ENCODE measurements at regions not wholly inside any gene's neighbourhood (a gene's known extent, or its start where the extent isn't known, plus 50 kb on each side); places are given as distances from the start of the nearest gene placed in this dataset.

- Histone ChIP-seq H3K9me3 (ENCODE audit: insufficient read depth, low read depth, low read length) (no peaks in the 10 kb centered on the region), H3K9me2 (replicated peaks; ENCODE audit: low read depth, low read length) (no peaks in the 10 kb centered on the region), H4K20me1 (ENCODE audit: insufficient read depth, low read length, poor library complexity, severe bottlenecking) (no peaks in the 10 kb centered on the region), H3K4me2 (ENCODE audit: low read depth, low read length, poor library complexity, severe bottlenecking) (no peak overlapping the region), H3K4me1 (ENCODE audit: insufficient read depth, low read length, poor library complexity, severe bottlenecking) (no peaks in the 10 kb centered on the region), H3K79me2 (ENCODE audit: insufficient read depth, low read length) (no peaks in the 10 kb centered on the region), H2AFZ (ENCODE audit: low read length) (no peak overlapping the region), H3K4me3 (ENCODE audit: low read length, poor library complexity, severe bottlenecking) (no peak overlapping the region), H3K36me3 (ENCODE audit: insufficient read depth, low read length) (no peaks in the 10 kb centered on the region), H3K27me3 (ENCODE audit: insufficient read depth, low read length, poor library complexity, severe bottlenecking) (no peaks in the 10 kb centered on the region), H3F3A (ENCODE audit: low read depth) (no peaks in the 10 kb centered on the region), H3K9ac (ENCODE audit: low read depth, low read length, poor library complexity, severe bottlenecking) (no peak overlapping the region)
- TF ChIP-seq EZH2phosphoT487 (IDR thresholded peaks at IDR 0.05; ENCODE audit: borderline replicate concordance): no peak
- TF ChIP-seq, protein P1, sequence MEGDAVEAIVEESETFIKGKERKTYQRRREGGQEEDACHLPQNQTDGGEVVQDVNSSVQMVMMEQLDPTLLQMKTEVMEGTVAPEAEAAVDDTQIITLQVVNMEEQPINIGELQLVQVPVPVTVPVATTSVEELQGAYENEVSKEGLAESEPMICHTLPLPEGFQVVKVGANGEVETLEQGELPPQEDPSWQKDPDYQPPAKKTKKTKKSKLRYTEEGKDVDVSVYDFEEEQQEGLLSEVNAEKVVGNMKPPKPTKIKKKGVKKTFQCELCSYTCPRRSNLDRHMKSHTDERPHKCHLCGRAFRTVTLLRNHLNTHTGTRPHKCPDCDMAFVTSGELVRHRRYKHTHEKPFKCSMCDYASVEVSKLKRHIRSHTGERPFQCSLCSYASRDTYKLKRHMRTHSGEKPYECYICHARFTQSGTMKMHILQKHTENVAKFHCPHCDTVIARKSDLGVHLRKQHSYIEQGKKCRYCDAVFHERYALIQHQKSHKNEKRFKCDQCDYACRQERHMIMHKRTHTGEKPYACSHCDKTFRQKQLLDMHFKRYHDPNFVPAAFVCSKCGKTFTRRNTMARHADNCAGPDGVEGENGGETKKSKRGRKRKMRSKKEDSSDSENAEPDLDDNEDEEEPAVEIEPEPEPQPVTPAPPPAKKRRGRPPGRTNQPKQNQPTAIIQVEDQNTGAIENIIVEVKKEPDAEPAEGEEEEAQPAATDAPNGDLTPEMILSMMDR (conservative IDR thresholded peaks at IDR 0.05; ENCODE audit: low read length): no peak
These were observed 417.9 kb downstream of the NR2F1-AS1 start for GRCh38 chr5:93163010-93163663.

DNA sequence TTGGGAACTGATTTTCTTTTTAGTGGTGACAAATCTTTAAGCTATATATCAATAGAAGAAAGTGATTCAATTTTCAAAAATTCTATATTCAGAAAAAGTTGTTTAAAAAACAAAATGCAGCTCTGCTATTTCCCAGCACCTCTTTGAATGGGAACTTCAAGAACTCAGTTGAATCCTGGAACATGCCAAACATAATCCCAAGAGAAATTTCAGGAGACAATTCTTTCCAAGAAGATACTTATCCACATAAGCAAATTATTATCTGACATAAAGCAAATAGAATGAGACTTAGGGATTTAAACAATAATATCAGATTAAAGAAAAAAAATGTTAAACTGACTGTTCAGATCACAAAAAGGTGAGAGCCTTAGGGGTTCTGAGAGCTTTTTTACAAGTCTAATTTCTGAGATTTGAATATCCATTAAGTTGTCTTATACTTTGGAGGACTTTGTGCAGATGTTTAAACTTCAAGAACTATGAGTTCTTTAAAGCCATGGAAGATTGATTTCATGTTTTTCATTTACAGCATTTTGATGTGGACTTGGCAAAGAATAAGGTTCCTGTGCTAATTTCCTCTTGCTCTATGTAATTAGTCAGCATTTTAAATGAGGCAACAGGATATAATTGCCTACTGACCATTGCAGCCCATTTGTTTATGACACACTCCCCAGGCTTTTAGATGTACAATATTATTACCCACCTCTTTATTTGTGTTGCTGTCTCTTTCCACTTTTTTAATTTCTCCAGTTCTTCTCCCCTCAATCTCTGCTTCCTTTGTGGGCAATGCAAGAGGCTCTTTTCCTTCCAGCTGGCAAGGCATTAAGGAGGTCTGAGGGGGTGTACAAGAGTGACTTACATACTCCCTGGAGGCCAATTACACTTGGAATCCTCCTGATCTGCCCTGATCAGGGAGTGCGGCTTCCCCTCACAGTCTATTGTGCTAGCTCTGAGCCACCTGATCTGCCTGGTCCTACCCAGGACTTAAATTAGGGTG, 419.1 kb downstream of the NR2F1-AS1 start:
- Histone ChIP-seq H3K9me2 (replicated peaks; ENCODE audit: low read depth, low read length) (no peaks in the 10 kb centered on the region), H3K4me2 (ENCODE audit: low read depth, low read length, poor library complexity, severe bottlenecking) (no peak overlapping the region), H3F3A (ENCODE audit: low read depth) (no peaks in the 10 kb centered on the region), H3K4me3 (ENCODE audit: low read length, poor library complexity, severe bottlenecking) (no peak overlapping the region), H3K4me1 (ENCODE audit: insufficient read depth, low read length, poor library complexity, severe bottlenecking) (no peaks in the 10 kb centered on the region), H2AFZ (ENCODE audit: low read length) (no peak overlapping the region), H3K9me3 (ENCODE audit: insufficient read depth, low read depth, low read length) (no peaks in the 10 kb centered on the region), H3K79me2 (ENCODE audit: insufficient read depth, low read length) (no peaks in the 10 kb centered on the region), H3K9ac (ENCODE audit: low read depth, low read length, poor library complexity, severe bottlenecking) (no peak overlapping the region), H4K20me1 (ENCODE audit: insufficient read depth, low read length, poor library complexity, severe bottlenecking) (no peaks in the 10 kb centered on the region), H3K36me3 (ENCODE audit: insufficient read depth, low read length) (no peaks in the 10 kb centered on the region), H3K27me3 (ENCODE audit: insufficient read depth, low read length, poor library complexity, severe bottlenecking) (no peaks in the 10 kb centered on the region)
- TF ChIP-seq EZH2phosphoT487 (IDR thresholded peaks at IDR 0.05; ENCODE audit: borderline replicate concordance): no peak
- TF ChIP-seq, protein P1 (conservative IDR thresholded peaks at IDR 0.05; ENCODE audit: low read length): no peak

GRCh38 chr5:93158841-93159240, 422.2 kb downstream of the NR2F1-AS1 start:
- no peaks in the 10 kb centered on the region for H3K9me3 ChIP-seq (ENCODE audit: insufficient read depth, low read depth, low read length)
- no peaks in the 10 kb centered on the region for H4K20me1 ChIP-seq (ENCODE audit: insufficient read depth, low read length, poor library complexity, severe bottlenecking)
- H3K36me3 ChIP-seq (ENCODE audit: insufficient read depth, low read length): no peaks in the 10 kb centered on the region
- H3K4me2 ChIP-seq (ENCODE audit: low read depth, low read length, poor library complexity, severe bottlenecking): no peak overlapping the region
- no peaks in the 10 kb centered on the region for H3K4me1 ChIP-seq (ENCODE audit: insufficient read depth, low read length, poor library complexity, severe bottlenecking)
- no peaks in the 10 kb centered on the region for H3K9me2 ChIP-seq (replicated peaks; ENCODE audit: low read depth, low read length)
- H3K4me3 ChIP-seq (ENCODE audit: low read length, poor library complexity, severe bottlenecking): no peak overlapping the region
- no peaks in the 10 kb centered on the region for H3K27me3 ChIP-seq (ENCODE audit: insufficient read depth, low read length, poor library complexity, severe bottlenecking)
- no peak overlapping the region for H2AFZ ChIP-seq (ENCODE audit: low read length)
- TF ChIP-seq EZH2phosphoT487 (IDR thresholded peaks at IDR 0.05; ENCODE audit: borderline replicate concordance): no peak
- TF ChIP-seq, protein P1 (conservative IDR thresholded peaks at IDR 0.05; ENCODE audit: low read length): no peak
- H3K9ac ChIP-seq (ENCODE audit: low read depth, low read length, poor library complexity, severe bottlenecking): no peak overlapping the region
- H3F3A ChIP-seq (ENCODE audit: low read depth): no peaks in the 10 kb centered on the region
- no peaks in the 10 kb centered on the region for H3K79me2 ChIP-seq (ENCODE audit: insufficient read depth, low read length)

Data from Loucy (cell line).